ENCODE measurements at regions not wholly inside any gene's neighbourhood (a gene's known extent, or its start where the extent isn't known, plus 50 kb on each side); places are given as distances from the start of the nearest gene placed in this dataset.
"Not testable (repeated sequence)": the region's sequence is repeated elsewhere in the genome, so short reads cannot be mapped to it uniquely, and the experiment has no call there.

DNA sequence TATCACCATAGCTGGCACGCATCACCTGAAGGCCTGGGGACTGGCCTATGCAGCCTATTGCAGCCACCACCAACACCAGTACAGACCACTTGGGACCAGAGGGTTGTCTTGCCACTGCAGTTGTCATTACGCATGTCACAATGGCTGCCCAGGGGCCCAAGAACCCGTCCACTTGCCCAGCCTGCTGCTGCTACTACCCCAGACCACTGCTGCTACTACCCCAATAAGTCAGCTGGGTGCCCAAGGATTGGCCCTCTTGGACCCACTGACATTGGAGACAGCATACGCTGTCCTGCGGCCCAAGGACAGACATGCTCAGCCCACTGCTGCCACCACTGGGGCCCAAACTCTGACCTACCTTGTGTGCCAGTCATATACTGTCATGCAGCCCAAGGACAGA, 102.7 kb upstream of the OR9Q1 start:
- DNase-seq = no peak

DNA sequence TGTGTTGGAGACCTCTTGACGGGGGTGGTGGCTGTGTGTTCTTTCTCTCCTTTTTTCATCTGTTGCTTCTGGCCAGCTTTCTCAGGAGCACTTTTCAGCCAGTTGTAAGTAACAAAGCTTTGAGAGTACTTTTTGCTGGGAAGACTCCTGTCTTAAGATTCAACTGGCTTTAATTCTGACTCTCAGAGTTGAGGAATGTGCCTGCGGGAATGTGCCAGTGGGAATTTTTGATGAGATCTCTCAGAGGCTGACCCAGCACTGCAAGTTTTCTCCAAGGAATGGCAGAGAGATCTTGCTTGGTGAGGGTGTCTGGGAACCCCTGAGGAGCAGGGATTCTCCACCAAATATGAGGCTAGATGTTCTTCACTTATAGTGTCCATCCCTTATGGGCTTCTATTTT, 91.6 kb upstream of the OR9Q1 start:
- DNase-seq = no peak

- DNase-seq = no peak
Observed at GRCh38 chr11:57935402-57936049, 88.2 kb upstream of the OR9Q1 start.

- DNase-seq = no peak
Observed at GRCh38 chr11:57936050-57936418, 87.6 kb upstream of the OR9Q1 start.

DNA sequence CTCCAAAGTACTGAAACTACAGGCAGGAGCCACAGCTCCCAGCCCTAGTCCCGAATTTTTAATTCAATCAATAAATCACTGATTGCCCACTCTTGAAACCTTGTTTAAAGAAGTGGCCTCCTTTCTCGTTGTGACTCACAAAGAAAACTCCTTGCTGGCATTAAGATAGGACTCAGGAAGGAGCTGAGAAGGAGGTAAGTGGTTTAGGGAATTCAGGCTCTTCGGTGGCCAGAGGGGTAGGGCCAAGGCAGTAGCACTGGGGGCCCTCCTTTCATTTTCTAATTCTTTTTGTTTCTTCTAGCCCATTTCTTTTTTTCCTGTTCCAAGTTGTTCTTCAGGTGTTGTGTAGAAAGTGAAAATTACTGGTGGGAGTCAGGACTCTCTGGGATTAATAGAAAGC, 86.2 kb upstream of the OR9Q1 start:
- no peak for DNase-seq

GRCh38 chr11:57938351-57938750, 85.3 kb upstream of the OR9Q1 start:
- no peak for DNase-seq

- no peak for DNase-seq
Observed at GRCh38 chr11:57940044-57940756, 83.5 kb upstream of the OR9Q1 start.

DNA sequence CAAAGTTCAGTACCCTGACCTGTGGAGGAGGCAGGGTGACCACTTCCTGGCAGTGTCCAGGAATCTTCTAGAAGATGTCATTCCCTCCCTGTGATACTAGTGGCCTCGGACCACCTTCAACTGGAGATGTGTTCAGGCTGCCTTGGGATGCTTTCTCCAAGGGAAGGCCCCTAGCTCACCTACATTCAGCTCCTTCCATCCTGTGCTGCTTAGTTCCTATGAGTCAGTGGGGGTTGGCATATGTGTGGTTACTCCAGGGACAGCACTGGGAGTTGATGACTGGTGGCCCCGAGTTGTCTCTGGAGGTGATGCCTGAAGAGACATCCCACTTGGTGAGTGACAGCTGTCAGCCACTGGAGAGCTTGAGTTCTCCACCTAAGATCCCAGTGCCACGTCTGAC, 81.8 kb upstream of the OR9Q1 start:
- no peak for DNase-seq

DNA sequence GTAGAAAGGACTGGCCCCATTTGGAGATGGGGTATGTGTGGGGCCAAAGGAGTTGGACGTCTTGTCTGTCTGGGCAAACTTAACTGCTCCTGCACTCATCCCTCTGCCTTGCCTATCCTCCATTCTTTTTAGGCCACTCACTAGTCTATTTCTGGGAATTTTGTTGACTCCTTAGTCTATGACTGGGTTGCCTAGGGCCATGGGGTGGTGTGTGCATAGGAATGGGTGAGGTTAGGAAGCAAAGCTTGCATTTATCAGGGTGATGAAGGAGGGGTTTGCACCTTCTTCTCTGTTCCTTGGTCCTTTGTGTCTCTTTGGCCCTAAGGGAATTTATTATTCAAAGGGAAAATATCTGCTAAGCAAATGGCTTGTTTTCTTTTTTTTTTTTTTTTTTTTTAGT, 80.9 kb upstream of the OR9Q1 start:
- DNase-seq = no peak

GRCh38 chr11:57943766-57944165, 79.9 kb upstream of the OR9Q1 start:
- DNase-seq = not testable (repeated sequence)

GRCh38 chr11:57946628-57947027, 77.1 kb upstream of the OR9Q1 start:
- DNase-seq = no peak

DNA sequence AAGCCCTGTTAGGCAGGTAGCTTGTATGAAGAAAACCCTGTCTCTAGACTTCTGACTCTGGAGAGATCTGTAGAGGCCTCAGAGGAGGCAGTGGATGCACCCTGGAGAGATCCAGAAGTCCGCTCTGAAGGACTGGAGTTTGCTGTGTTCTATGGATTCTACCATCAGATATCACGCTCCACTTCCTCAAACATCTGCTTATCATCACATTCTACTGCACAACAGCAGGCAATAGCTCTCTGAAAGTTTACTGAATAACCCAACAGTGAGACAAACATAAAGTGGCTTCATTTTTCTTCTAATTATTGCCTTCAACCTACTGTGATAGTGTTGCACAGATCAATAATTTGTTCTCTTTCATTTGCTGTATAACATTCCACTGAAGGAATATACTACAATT, 59.0 kb upstream of the OR9Q1 start:
- DNase-seq = no peak

DNA sequence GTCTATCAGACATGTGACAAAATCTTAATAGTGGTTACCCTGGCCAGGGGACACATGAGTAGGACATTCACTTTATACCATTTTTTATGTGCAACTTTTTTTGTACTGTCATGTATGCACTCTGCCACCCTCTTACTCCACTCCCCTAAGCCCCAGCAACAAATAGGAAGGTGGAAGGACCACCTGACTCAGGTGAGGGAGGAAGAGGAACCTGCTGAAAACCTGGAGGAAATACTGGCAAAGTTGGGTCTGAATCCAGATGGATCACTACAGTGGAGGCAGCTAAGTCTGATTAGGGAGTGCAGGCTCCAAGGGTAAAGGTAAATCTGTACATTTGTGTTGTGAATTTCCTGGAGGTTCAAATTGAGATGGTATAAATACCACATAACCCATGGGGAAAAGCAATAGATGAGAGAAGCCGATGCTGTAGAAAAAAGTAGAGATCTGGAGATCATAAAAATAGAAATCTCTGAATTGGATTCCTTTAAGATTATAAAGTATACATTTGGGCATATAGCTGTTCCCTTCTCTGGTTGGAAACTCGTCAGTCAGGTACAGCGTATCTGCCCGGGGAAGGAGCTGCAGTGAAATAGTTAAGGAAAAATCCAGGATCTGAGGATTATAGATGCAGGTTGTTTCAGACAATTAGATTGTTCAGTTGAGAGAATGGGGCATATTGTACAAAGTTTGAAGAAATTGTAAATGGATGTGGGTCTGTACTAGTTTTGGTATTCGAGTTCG, 52.2 kb upstream of the OR9Q1 start:
- no peak for DNase-seq

GRCh38 chr11:57972013-57972367, 51.7 kb upstream of the OR9Q1 start:
- no peak for DNase-seq
